Fibroblast of skin of scalp (primary cell): ENCODE measurements at regions not wholly inside any gene's neighbourhood (a gene's known extent, or its start where the extent isn't known, plus 50 kb on each side); places are given as distances from the start of the nearest gene placed in this dataset.
"Not testable (repeated sequence)": the region's sequence is repeated elsewhere in the genome, so short reads cannot be mapped to it uniquely, and the experiment has no call there.

Experiments used
- DNase-seq: peaks from one replicate; pipeline ENCODE4 v3.0.0-alpha.2; 2013

DNA sequence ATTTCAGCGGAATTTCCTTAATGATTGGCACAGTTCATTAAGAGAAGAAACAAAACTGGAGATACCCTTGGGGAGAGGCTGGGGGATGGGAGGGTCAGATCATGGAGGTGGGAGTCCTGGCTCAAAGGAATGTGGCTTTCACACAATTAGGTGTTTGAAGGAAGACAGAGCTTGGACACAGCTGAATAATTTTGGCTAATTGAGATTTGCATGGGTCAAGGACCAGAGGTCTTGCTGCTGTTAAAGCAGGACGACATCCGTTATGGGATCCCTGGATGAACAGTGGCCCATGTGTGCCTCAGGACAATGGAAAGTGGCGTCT lies 160.3 kb downstream of the HS3ST3B1 start:
- no peak for DNase-seq

DNA sequence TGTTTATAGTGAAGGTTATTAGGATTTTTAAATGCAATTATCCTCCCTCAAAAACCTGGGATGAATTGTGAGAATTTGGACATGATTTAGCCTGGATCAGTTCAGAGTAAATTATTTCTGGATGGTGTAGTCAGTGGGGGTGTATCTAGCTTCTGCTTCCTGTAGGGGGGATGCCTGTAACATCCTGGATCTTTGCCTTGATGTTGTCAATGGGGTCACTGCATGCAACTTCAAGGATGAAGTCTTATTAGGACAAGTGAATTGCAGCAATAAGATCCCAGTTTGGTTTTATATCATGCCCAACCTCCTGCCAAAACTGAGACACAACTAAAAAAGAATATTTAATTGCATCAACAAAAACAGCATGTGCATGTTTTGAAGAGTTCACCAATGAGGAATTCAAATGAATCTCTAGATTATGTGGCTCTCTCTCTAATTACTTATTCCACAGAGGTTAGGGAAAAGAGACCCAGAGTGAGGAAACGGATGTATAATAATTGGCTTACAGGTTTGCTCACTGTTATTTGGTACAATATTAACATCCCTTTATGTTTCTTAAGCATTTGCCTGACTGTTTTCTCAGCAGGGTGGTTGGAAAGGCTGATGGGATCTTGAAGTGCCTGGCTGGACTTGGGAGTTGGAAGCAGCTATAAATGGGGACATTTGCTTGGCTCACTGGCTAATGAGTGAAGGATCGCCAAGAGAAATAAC lies 159.8 kb downstream of the HS3ST3B1 start:
- DNase-seq, result no peak

DNA sequence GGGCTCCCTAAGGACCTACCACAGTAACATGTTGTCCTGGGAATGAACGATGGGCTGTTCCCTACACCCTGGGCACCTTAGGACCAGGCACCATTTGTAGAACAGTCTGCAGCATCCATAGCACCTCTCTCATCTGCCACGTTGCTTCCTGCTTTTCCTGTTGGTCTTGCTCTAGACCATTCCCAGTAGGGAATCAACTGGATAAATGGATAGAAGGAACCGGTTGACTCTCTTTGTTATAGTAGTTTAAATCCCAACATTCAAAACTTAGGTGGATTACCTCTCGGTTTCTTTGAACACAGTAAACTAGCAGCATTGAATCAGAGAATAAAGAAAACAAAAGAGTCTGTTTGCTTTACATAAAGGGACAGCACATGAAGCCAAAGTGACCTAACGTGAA lies 159.1 kb downstream of the HS3ST3B1 start:
- DNase-seq, result no peak

DNA sequence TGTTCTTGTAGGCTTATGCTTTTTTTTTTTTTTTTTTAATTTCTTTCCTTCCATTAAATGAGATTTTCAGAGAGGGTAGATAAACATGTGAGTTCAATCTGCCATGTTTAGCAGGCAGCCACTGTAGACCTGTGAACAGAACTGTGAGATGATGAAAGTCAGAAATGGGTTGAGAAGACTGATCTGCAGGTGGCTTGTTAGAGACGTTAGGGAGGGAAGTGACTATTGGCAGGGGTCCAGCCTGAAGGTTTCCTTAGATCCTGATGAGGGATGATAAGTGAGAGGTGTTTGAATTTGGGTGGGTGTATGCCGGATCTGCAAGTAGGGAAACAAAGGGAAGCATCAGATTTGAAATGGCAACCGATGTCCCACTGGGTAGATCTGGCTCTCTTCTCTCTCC lies 157.8 kb downstream of the HS3ST3B1 start:
- no peak for DNase-seq

DNA sequence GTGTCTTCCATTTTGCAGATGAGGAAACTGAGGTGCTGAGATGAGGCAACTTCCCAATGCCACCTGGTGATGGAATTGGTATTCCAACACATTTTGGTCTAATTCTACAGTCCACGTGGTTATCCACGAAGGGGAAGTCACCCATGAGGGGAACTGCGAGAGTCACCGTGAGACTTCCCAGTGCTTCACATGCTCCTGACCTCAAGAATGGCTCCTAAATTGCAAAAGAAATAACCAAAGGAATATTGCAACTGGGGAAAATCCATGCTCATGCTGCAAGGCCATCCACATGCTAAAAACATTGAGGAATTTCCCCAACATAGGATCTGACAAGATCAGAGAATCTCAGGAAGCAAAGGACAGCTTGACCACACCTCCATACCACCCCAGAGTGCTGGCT lies 153.9 kb downstream of the HS3ST3B1 start:
- DNase-seq, result no peak

DNA sequence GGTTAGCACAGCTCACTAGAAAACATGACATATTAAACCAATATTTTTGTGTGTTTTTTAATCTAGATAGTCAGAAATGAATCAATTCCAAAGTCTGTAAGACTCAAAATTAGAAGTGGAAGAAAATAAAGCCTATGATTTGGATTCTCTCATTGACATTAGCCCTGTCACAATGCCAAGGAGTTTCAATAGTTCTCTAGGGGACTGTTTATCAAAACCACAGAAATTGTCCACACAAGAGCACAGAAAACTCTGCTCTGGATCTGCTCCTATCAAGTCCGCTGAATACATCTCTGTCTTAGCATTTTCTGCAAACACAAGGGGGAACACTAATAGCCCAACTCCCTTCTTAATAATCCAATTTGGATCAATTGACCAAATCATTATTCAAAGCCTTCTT lies 152.0 kb downstream of the HS3ST3B1 start:
- DNase-seq, result no peak

DNA sequence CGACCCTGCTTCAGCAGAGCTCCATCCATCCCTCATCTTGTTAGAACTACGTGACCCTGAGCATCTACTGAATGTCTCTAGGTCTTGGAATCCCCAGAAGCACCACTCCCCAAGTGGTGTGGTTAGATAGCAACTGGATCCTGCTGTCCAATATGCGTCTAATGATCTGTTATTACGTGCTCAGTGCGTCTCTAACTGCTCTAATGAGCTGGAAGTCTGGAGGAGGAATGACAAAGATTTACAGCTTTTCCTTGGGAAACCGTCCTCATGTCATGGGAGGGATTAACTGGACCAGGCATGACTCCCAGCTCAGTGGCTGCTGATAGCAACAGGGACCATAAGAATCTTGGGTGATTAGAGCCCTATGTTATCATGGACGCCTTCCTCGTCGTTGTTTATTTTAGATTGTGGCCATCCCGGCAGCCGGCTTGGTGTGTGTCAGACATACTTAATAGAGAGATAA lies 150.9 kb downstream of the HS3ST3B1 start:
- no peak for DNase-seq

DNA sequence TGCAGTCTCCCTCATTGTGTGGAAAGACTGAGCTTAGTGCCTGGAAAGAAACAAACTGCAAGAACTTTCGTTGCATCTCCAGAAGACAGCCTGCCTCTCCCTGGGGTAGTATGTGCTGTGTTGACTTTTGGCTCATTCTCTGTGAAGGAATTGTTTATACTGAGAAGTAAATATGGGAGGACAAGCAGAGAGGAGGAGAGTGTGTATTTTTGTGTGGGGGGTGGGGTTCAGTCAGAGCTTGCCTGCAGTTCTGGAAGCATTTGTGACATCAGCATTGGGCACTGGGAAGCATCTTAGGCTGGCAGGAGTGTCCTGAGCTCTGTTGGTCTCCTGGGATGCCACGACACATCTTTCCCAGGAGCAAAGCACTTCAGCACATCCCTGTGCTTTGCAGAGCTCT lies 147.9 kb downstream of the HS3ST3B1 start:
- no peak for DNase-seq

DNA sequence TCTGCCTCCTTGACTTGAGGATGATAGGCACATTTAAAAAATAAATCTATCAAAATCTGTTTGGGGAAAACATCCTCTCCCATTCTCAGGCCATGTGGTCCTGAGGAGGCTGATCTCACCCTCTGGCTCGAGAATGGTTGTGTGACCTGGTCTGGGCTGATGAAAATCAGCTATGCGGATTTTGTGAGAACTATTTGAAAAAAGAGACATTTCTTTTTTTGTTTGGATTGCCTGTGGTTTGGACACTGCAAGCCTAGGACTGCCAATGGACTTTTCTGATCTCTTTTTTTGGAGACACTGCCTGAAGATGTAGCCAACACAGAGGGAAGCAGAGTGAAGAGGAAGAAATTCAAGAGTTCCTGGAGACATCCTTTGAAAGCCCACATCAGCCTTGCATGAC lies 145.9 kb downstream of the HS3ST3B1 start:
- no peak for DNase-seq

DNA sequence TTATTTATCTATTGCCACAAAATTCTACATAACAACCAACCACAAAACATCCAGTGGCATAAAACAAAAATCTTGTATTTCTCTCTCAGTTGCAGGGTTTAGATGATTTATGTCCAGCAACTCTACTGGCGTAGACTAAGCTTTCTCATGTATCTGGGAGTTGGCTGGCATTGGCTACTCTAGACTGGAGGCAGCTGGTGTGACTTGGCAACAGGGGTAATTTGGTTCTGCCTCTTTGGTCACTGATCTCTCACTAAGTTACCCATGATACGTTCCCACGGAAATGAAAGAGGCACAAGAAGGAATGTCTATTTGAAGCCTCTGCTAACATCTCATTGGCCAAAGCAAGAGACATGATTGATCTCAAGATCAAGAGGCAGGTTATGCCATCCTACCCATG lies 144.0 kb downstream of the HS3ST3B1 start:
- no peak for DNase-seq

DNA sequence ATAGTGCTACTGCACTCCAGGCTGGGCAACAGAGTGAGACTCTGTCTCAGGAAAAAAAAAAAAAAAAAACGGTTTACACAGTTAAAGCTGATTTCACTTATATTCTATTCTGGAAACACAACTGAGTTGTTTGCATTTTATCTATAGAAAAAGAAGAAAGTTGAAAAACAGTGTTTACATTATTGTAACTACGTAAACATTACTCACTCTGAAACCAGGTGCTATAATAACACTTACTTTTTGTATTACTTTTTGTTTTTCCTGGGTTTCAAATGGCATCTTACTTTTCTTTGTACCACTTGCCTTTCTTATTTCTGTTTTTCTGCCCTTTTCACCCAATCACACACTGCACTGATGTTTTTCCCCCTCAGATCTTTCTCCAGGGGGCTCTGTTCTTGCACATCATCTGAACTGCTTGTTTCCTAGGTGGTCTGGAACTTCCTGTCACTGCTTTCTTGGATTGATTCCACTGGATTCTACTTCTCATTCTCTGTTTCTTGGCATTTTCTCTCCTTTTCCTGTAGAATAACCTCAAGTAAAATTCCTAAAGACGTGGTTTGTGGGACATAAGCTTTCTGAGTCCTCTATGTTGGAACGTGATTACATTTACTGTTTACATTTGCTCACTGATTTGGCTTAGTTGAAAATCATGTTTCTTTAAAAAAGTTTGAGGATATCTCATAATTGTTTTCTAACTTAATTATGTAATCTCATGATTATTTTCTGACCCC lies 142.1 kb downstream of the HS3ST3B1 start:
- DNase-seq, result peak; percentile 46

DNA sequence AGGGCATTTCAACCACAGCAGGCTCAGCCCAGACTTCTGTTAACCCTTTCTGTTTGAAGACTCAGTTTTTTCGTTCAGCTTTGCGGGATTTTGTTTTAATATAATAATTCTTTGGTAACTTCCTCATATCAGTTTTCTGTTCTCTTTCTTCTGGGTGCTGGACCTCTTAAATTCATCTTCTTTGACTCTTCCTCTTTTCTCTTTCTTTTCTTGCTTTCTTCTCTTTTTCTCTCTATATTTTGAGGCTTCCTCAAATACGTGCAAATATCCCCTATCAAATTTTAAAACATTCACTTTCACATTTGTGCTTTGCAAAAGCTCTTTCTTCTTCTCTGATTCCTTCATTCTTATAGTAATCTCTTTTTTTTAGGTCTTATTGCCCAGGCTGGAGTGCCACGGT lies 136.3 kb downstream of the HS3ST3B1 start:
- no peak for DNase-seq

DNA sequence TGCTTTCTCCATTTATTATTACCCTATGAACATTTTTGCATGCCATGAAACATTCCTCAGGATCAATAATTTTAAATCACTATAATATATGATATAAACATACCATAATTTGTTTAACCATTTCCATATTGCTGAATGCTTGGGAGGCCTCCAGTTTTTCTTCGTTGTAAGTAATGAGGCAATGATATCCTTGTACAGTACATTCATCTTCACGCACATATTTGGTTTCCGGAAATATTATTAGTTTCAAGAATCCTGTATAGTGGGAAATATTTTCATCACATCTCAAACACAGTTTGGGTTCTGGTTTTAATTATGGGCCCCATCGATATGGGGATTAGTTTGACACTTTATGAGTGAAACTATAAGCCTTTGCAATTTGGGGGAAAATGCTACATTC lies 135.4 kb downstream of the HS3ST3B1 start:
- DNase-seq, result peak; percentile 37

DNA sequence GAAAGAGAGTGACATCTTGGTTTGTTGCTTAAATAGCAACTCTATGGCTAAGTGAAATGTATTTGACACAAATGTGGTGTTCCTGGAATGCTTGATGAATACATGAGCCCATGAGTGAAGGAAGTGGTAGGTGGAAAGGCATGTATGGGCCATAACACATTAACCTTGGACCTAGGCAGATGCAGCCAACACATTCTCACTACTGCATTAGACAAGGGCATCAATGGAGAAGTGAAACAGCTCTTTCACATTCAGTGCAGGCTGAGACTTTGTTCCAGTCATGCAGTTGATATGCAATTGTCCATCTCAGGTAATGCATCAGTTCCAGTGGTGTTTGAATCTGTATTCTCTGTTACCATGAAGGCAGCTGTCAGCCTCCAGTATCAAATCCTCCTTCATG lies 133.6 kb downstream of the HS3ST3B1 start:
- no peak for DNase-seq

DNA sequence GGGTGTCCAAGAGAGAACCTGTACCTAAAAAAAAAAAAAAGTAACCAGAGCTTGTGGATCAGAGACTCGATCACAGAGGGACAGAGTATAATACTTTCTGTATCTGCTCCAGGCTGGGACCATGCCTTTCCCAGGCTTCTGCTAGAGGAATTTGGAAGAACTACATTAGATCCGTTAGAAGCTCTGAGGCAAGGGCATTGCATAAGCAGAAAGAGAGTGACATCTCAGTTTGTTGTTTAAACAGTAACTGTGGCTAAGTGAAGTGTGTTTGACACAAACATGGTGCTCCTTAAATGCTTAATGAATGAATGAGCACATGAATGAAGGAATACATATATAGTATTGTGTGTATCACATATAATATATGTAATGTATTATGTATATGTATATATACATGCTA lies 131.2 kb downstream of the HS3ST3B1 start:
- DNase-seq, result no peak

DNA sequence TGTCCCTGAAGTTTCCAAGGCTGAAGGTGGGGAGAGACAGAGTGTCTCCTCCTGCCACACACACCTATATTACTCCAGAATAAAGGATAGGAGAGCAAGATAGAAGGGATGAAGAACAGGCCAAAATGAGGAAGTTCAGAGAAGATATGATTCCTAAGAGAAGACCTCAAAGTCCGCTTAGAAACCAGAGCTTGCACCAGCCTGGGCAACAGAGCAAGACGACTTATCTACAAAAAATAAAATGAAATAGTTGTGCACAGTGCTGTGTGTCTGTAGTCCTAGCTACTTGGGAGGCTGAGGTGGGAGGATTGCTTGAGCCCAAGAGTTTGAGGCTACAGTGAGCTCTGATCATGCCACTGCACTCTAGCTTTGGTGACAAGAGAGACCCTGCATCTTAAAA lies 128.2 kb downstream of the HS3ST3B1 start:
- no peak for DNase-seq

DNA sequence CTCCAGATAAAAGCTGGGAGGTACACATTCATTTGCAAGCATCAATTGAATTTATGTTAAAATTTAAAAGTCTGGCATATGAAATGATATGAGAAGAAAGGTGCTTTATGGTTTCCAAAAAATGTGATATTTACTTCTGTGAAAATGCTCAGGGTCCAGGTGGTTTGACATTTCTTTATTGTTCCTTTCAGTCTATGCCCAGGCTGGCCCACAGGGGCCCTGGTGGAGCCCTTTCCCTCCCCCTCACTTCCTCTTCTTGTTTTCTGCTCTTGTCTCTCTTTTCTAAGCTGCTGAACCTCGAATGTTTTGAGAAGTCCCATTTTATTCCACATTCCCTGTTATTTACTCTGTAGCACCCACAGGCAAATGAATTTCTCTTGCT lies 127.8 kb downstream of the HS3ST3B1 start:
- DNase-seq, result no peak

DNA sequence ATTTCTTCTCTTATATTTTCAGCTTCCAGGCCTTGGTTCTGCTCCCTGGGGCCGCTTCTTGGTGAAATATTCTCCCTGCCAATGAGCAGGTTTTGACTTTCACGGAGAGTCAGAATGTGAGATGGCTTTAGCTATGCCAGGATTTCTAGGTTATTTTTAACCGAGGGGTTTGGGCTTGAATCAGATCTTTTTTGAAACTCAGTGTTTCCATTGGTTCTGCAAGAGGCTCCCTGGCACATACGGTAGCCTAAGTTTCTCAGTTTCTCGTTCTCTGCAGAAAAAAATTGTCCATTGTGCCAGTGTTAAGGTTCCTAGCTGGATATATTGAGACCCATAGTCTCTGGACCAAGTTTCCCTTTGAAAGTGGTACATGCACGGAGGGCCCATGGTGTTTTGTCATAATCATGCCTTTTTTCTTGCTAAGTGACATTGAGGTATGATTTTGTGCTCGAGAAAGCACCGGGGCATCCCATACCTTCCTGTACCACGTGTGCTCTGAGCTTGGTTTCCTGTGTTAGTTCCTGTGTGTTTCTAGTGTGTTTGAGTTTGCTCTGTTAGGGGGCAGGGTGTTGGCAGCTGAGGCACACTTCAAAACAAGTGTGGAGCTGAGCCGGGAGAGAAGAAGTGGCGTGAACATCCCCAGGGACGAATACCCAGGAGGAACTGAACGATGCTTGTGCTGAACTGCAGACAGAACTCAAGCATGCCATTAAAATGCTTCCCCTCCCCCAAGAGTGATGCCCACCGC lies 127.2 kb downstream of the HS3ST3B1 start:
- DNase-seq, result no peak

DNA sequence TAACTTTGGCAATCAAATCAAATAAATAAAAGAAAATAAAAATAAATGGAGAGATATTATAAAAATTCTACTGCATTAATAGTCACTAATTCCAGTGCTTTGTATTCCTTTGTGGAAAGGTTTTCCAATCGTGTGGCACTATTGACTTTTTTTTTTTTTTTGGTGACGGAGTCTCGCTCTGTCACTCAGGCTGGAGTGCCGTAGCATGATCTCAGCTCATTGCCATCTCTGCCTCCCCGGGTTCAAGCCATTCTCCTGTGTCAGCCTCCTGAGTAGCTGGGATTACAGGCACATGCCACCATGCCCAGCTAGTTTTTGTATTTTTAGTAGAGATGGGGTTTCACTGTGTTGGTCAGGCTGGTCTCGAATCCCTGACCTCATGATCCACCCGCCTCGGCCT lies 122.3 kb downstream of the HS3ST3B1 start:
- not testable (repeated sequence) for DNase-seq

DNA sequence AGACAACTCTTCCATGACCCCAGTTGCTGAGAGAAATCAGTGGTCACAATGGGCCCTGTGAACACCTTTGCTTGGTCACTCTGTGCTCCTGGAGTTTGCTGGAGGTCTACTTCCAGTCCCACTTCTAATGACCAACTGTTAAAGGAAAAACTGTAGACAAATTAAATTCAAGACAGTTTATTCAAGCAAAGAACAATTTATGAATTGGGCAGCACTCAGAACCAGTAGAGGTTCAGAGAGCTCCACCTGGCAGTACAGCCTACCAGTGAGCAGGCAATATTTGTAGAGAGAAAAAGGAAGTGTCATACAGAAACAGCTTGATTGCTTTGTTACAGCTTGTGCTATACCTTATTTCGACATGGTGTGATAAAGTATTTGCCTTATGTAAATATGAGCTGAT lies 116.5 kb downstream of the HS3ST3B1 start:
- no peak for DNase-seq

DNA sequence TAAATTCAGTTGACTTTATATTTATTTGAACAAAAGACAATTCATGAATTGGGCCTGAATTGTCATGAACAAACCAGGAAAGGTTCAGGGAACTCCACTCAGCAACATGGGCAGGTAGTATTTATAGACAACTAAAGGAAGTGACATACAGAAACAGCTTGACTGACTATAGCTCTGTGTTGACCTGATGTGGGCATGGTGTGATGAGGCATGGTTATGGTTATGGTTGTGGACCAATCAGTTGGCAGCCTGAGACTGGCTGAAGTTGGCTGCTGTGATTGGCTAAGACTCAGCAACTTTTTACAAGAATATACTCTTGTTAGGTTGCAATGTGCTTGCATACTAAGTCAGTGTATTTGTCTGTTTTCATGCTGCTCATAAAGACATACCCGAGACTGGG lies 108.4 kb downstream of the HS3ST3B1 start:
- no peak for DNase-seq

DNA sequence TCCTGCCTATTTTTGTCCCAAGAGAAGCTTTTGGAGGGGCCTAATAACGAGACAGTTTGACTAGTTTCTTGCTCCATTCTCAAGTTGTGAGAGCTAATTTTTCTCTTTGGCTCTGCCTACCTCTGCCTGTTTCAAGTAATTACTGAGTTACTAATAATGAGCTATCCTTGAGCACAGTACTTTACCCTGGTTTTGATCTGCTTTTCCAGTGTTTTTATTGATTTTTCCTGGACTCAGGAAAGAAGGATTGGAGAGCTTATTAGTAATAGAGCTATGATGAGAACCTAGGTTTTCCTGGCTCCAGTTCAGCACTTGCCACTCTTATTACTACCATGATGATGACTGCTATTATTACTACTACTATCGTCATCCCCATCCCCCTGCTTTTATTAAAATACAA lies 106.7 kb downstream of the HS3ST3B1 start:
- DNase-seq, result no peak

DNA sequence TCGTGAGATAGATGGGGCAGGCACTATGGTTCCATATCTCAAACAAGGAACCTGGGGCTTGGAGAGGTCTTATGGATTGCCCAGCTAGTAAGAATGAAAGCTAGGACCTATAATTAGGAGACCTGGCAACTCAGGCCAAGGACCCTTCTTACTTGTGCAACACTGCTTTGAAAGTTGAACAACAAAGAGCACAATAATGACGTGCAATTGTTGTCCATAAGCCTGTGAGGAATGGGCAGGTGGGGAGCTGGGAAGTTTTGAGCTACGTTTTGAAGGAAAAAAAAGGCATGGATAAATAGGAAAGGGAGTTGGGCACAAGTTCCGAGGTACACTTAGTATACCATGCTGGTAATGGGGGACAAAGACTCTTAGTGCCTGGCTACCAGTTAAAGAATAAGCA lies 104.3 kb downstream of the HS3ST3B1 start:
- no peak for DNase-seq
